ENCODE measurements at regions not wholly inside any gene's neighbourhood (a gene's known extent, or its start where the extent isn't known, plus 50 kb on each side); places are given as distances from the start of the nearest gene placed in this dataset.

DNA sequence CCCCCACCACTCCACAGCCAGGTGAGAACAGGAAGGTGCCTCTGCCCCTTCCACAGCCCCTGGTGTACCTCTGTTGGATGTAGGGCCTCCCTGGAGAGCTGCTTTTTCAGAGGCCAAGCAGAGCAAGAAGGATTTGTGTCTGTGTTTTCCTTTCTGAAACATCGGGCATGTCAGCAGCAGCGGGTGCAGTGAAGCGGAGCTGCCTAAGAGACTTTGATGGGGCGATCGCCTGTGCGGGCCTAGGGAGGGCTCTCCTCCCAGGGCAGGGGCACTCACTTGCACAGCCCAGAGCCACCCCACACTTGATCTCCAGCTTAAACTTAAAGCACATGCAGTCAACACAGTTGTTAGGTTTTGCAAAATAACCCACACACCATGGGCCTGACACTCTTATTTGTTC is 324.7 kb downstream of the ACTR3B start:
- H3K27me3 ChIP-seq (replicated peaks; ENCODE audit: insufficient read depth, low read depth, low read length, poor library complexity), result no peaks in the 10 kb centered on the region
- no TSS peak for BruUV-seq (replicated peaks)
- CTCF ChIA-PET, result no interaction called here
- intact Hi-C loops (cut with micrococcal nuclease; ENCODE audit: unreplicated experiment), result no loop called here
- TF ChIP-seq EZH2 (IDR thresholded peaks at IDR 0.05; ENCODE audit: borderline replicate concordance, low read depth, low read length, poor library complexity, severe bottlenecking), result no peak
- TF ChIP-seq, protein P1, sequence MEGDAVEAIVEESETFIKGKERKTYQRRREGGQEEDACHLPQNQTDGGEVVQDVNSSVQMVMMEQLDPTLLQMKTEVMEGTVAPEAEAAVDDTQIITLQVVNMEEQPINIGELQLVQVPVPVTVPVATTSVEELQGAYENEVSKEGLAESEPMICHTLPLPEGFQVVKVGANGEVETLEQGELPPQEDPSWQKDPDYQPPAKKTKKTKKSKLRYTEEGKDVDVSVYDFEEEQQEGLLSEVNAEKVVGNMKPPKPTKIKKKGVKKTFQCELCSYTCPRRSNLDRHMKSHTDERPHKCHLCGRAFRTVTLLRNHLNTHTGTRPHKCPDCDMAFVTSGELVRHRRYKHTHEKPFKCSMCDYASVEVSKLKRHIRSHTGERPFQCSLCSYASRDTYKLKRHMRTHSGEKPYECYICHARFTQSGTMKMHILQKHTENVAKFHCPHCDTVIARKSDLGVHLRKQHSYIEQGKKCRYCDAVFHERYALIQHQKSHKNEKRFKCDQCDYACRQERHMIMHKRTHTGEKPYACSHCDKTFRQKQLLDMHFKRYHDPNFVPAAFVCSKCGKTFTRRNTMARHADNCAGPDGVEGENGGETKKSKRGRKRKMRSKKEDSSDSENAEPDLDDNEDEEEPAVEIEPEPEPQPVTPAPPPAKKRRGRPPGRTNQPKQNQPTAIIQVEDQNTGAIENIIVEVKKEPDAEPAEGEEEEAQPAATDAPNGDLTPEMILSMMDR (conservative IDR thresholded peaks at IDR 0.05; ENCODE audit: low read depth, low read length), result no peak
- H3K4me1 ChIP-seq (ENCODE audit: insufficient read depth, low read length, poor library complexity, severe bottlenecking), result no peaks in the 10 kb centered on the region
- no peak overlapping the region for H3K27ac ChIP-seq (ENCODE audit: low read depth, low read length, poor library complexity, severe bottlenecking)
- POLR2A ChIA-PET (ENCODE audit: low non-redundant PET), result no interaction called here
- no peaks in the 10 kb centered on the region for H3K36me3 ChIP-seq (ENCODE audit: insufficient read depth, low read length, poor library complexity, severe bottlenecking)
- no peak overlapping the region for H3K4me3 ChIP-seq (ENCODE audit: low read depth, low read length, poor library complexity, severe bottlenecking)
- DNase-seq (ENCODE audit: low spot score), result no peak
- H3K9me3 ChIP-seq (ENCODE audit: low read depth, low read length, poor library complexity, severe bottlenecking), result no peaks in the 10 kb centered on the region

DNA sequence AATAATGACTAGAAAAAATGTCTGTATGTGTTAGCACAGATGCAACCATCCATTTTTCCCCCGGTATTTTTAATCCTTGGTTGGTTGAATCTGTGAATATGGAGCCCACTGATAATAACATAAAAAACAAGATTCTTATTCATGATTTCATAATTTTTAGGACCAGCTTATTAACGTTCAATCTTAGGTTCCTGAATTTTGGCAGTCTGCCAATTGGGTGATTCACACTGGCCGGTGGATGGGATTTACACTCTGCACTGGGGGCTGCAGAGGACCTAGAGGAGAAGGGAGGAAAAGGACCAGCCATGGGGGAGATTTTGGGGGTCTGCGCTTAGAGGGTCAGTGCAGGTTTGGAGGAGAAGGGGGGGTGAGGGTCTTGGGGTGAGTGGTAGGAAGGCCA is 327.9 kb downstream of the ACTR3B start:
- DNase-seq (ENCODE audit: low spot score), result peak; percentile 15
- intact Hi-C loops (cut with micrococcal nuclease; ENCODE audit: unreplicated experiment), result no loop called here
- no TSS peak for BruUV-seq (replicated peaks)
- ChIA-PET CTCF (no interaction called here), POLR2A (ENCODE audit: low non-redundant PET) (no interaction called here)
- Histone ChIP-seq H3K27ac (ENCODE audit: low read depth, low read length, poor library complexity, severe bottlenecking) (no peak overlapping the region), H3K27me3 (replicated peaks; ENCODE audit: insufficient read depth, low read depth, low read length, poor library complexity) (peaks cover 20% of the 10 kb centered on the region), H3K4me1 (ENCODE audit: insufficient read depth, low read length, poor library complexity, severe bottlenecking) (no peaks in the 10 kb centered on the region), H3K4me3 (ENCODE audit: low read depth, low read length, poor library complexity, severe bottlenecking) (no peak overlapping the region), H3K36me3 (ENCODE audit: insufficient read depth, low read length, poor library complexity, severe bottlenecking) (no peaks in the 10 kb centered on the region), H3K9me3 (ENCODE audit: low read depth, low read length, poor library complexity, severe bottlenecking) (no peaks in the 10 kb centered on the region)
- TF ChIP-seq, protein P1 (conservative IDR thresholded peaks at IDR 0.05; ENCODE audit: low read depth, low read length), result no peak
- no peak for TF ChIP-seq EZH2 (IDR thresholded peaks at IDR 0.05; ENCODE audit: borderline replicate concordance, low read depth, low read length, poor library complexity, severe bottlenecking)

DNA sequence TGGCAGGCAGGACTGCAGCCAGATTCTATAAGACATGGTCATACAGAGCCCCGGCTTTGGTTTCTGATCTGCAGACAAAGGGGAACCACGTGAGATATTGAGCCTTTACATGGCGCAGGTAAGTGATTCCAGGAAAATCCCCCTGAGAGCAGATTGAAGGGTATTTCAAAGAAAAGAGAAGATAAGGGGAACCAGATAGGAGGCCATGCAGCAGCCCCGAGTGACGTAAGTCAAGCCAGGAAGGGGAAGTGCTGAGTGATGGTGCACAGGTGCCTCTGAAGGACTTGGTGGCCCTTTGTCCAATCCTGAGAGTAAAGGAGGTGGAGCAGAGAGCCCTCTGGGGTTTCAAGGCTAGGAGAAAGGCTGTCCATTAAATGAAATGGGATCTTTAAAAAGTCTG is 329.0 kb downstream of the ACTR3B start:
- Histone ChIP-seq H3K27me3 (replicated peaks; ENCODE audit: insufficient read depth, low read depth, low read length, poor library complexity) (peaks cover 20% of the 10 kb centered on the region), H3K36me3 (ENCODE audit: insufficient read depth, low read length, poor library complexity, severe bottlenecking) (no peaks in the 10 kb centered on the region), H3K4me1 (ENCODE audit: insufficient read depth, low read length, poor library complexity, severe bottlenecking) (no peaks in the 10 kb centered on the region), H3K27ac (ENCODE audit: low read depth, low read length, poor library complexity, severe bottlenecking) (no peak overlapping the region), H3K9me3 (ENCODE audit: low read depth, low read length, poor library complexity, severe bottlenecking) (no peaks in the 10 kb centered on the region), H3K4me3 (ENCODE audit: low read depth, low read length, poor library complexity, severe bottlenecking) (no peak overlapping the region)
- TF ChIP-seq, protein P1 (conservative IDR thresholded peaks at IDR 0.05; ENCODE audit: low read depth, low read length), result no peak
- no peak for TF ChIP-seq EZH2 (IDR thresholded peaks at IDR 0.05; ENCODE audit: borderline replicate concordance, low read depth, low read length, poor library complexity, severe bottlenecking)
- BruUV-seq (replicated peaks), result no TSS peak
- POLR2A ChIA-PET (ENCODE audit: low non-redundant PET), result no interaction called here
- intact Hi-C loops (cut with micrococcal nuclease; ENCODE audit: unreplicated experiment), result no loop called here
- CTCF ChIA-PET, result no interaction called here
- no peak for DNase-seq (ENCODE audit: low spot score)

All from A673 (cell line).